HuH-7.5 (cell line): ENCODE measurements at regions not wholly inside any gene's neighbourhood (a gene's known extent, or its start where the extent isn't known, plus 50 kb on each side); places are given as distances from the start of the nearest gene placed in this dataset.

Experiments used
- DNase-seq: peaks from one replicate; pipeline ENCODE4 v3.0.0; 2011; ENCODE audit warnings: low spot score

GRCh38 chr5:96283589-96283988, 149.5 kb downstream of the PCSK1 start:
- DNase-seq = no peak

DNA sequence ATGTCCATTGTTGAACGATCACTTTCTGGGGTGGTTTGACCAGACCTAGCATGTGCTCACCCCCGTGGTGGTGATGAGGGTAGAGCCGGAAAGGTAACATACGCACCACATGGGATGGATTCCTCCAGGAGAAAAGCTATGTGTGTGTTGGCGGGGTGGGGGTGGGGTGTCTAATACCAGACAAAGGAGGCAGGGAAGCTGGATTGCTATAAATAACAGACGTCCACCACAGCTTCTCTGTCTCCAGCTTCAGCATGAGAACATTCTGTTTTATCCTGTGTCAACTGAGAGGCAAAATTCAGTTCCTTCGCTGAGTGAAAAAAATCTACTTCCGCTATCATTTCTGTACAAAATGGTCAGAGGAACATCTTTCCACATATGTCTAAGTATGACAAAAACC, 151.0 kb downstream of the PCSK1 start:
- no peak for DNase-seq

- no peak for DNase-seq
These were observed 152.1 kb downstream of the PCSK1 start for GRCh38 chr5:96280946-96281393.

DNA sequence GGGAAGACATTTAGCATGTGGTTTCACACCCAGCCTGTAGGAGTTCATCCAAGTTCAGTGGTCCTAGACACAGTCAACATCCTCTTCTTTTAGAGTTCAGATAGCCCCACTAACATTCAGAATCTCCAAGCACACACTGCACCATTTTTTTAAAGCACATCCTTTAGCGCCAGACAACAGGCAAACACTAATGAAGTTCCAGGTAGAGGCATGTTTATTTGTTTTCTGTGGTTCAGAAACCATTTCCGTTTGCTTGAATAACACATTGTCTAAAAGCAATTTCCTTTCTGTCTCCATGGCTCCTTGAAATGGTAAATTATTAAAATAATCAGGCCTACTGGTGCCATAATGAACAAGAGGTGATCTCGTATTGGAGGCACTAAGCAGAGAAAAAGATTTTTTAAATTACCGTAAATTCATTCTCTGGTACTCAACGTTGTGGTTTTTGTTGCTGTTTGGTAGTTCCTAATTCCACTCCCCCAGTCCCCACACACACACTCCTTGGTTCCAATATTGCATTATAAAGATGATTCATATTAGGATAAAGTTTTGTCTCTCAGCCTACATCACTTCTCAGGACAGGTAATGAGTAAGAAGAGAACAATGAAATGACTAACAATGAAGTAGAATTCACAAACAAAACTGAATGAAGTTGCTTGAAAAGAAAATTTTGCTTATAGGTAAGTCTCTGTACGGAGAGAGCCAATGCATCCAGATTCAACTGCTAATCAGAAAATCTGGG, 153.1 kb downstream of the PCSK1 start:
- DNase-seq = no peak

DNA sequence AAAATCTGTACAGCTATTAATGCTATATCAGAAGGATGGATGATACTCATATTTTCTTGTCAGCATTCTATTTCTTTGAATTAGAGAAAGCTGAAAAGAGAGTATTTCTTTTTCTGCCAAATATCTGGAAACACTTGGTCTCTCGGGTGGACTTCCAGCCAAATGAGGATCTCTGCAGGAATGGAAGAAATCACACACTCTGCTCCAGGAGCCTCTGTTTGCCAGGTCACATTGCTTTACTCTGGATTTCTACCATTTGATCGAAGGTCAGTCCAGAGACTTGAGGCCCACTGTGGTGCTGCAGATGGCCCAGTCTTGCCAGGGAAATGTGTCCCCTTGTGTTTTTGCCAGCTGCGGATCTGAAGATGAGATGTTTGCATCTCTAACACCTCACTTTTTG, 154.1 kb downstream of the PCSK1 start:
- DNase-seq = no peak

GRCh38 chr5:96275051-96275450, 158.0 kb downstream of the PCSK1 start:
- no peak for DNase-seq

GRCh38 chr5:96265487-96265886, 167.6 kb downstream of the PCSK1 start:
- DNase-seq = no peak

DNA sequence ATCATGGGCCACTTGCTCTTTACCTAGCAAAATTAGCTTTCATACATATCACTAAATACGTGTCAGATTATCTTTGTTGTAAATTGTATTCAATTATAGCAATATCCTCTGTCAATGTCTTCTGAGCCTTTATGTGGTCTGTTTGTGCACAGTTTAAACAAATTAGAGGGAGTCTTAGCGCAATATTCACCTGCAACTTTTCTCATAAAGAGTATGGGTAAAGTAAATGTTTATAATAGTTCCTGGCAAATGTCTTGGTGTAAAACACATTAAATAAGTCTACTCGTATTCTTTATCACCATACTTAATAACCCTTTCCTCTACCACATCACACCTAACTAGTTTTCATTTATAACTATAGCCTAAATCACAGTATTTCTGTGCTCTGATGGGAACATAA, 169.0 kb downstream of the PCSK1 start:
- no peak for DNase-seq

DNA sequence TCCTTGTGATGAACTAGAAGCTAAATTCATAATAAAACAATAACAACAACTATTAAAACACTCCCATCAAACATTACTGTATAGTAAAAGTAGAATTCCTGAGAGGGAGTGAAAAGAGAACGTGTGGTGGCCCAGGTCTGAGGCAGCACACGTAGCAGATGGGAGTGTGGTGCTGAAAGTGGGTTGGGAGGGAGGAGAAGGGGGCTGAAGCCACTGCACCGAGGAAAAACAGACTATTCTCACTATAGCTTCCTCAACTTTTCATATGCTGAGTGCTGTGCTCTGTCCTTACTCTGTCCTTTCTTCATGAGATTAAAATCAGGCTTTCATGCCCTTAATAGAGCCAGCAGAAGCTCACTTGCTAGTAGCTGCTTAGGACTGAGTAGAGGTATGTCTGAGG, 170.9 kb downstream of the PCSK1 start:
- no peak for DNase-seq

DNA sequence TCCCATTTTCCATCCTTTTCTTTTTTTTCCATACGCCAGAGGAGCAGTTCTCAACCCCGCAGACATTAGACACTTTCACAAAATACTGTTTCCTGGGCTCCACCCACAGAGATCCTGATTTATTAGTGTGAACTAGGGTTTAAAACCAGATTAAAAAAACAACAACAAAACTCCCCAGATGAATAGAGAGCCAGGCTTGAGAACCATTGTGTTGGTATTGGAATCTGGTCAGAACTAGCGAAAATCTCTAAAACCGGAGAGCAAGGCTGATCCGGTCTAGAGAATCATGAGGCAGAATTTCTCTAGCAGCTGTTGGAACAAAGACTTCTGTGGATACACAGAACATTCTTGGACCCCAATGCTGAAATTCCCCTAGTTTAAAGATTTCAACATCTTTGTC, 173.0 kb downstream of the PCSK1 start:
- DNase-seq = no peak

DNA sequence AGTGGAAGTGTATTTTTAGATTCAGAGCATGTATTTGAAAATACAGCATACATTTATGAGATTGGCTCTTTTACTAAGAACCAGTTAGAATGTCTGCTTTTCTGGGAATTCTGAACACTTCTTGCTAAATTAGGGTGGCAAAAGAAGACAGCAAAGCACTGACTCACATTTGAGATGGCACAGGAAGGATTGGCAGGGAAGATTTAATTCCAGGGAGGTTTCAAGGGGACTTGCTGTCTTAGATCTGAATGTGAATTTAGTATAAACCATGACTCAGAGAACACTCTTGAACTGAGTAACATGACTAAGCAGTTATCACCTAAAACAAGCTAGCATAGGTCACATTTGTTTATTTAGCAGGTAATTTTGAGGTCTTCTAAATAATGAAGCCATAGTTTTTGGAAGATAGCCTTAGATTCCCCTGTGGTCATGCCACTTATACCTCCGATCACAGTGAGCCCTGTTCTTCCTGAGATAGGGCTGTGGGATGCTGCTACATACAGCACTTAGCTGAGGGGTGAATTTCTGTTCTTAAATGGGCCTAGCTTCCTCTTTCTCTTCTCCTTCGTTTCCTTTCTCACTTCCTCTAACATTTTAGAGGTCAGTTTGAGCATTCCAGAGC, 173.8 kb downstream of the PCSK1 start:
- DNase-seq = no peak

GRCh38 chr5:96258692-96259091, 174.4 kb downstream of the PCSK1 start:
- no peak for DNase-seq

GRCh38 chr5:96257904-96258303, 175.1 kb downstream of the PCSK1 start:
- DNase-seq = no peak

GRCh38 chr5:96256795-96257470, 176.1 kb downstream of the PCSK1 start:
- no peak for DNase-seq

GRCh38 chr5:96254980-96255691, 177.9 kb downstream of the PCSK1 start:
- no peak for DNase-seq

- no peak for DNase-seq
These were observed 179.9 kb downstream of the PCSK1 start for GRCh38 chr5:96253140-96253539.

GRCh38 chr5:96252596-96252995, 180.5 kb downstream of the PCSK1 start:
- no peak for DNase-seq

- no peak for DNase-seq
These were observed 182.3 kb downstream of the PCSK1 start for GRCh38 chr5:96250782-96251181.

DNA sequence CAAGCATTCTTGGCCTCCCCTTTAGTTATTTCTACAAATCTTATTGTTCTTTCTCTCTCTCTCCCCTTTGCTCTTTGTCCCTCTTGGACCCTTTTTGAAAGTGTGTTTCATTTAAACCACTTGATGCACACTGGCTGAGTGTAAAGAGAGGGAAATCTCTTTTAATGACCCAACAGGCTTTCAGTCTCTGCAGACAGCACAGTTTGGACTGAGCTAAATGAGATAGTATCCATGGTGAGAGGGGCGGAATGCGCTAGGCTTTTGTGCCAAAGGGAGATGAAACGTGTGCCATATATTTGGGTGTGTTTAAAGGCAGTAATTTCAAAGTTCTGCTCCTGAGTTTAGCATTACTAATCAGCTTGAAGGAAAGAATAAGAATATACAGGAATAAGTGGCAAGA, 184.9 kb downstream of the PCSK1 start:
- no peak for DNase-seq

DNA sequence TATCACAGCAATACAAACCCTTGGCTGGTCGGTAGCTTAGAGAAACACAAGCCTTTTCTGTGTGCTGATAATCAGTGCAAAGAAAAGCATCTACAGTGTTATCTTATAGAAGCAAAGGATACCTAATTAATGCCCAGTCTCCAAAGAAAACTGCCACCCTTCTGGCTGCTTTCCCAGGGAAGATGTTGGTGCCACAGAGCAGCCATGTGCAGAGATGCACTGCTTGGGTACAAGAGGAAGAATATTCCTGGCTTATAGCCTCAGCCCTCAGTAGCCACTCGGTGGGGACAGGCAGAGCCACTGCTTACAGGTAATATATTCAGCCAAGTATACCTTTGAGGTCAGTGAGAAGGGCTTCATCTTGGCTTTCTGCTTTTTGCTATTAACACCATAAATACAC, 185.3 kb downstream of the PCSK1 start:
- no peak for DNase-seq

GRCh38 chr5:96247097-96247701, 185.8 kb downstream of the PCSK1 start:
- no peak for DNase-seq
